Right lobe of liver (tissue), 4 donors: ENCODE measurements at regions not wholly inside any gene's neighbourhood (a gene's known extent, or its start where the extent isn't known, plus 50 kb on each side); places are given as distances from the start of the nearest gene placed in this dataset.

Experiments
- CTCF ChIP-seq, 4 donors: fragments of 200-600 bp in 3 of 4; fragments of 450-650 bp in 1 of 4; IDR thresholded peaks; one replicate each; pipeline versions ENCODE4 v1.5.1 to v1.8.0; 2016 to 2022; ENCODE audit warnings: antibody characterized with exemption in 4 of 4, mild to moderate bottlenecking in 2 of 4
- POLR2A ChIP-seq: fragments of 450-650 bp; IDR thresholded peaks from one replicate; pipeline ENCODE4 v1.6.1; 2017; ENCODE audit warnings: antibody characterized with exemption, mild to moderate bottlenecking
- donor health status: DM: no; HTN: no; CAD: no.
- donor health status: DM: no; HTN: no; CAD: no.
- donor health status: DM: no; HTN: yes; CAD: no.

GRCh38 chr14:50025073-50025472 lies 91.3 kb downstream of the VCPKMT start:
- no peak for TF ChIP-seq CTCF (IDR thresholded peaks at IDR 0.05)
- TF ChIP-seq POLR2A: no peak
